Thoracic aorta (tissue), 2 donors: ENCODE measurements at regions not wholly inside any gene's neighbourhood (a gene's known extent, or its start where the extent isn't known, plus 50 kb on each side); places are given as distances from the start of the nearest gene placed in this dataset.

Experiments used
- ATAC-seq: fragments of 150-250 bp; one replicate; pipeline ENCODE4 v1.8.0; 2017; ENCODE audit warnings: low read depth; ENCODE audit not compliant: insufficient number of reproducible peaks, low FRiP score
- DNase-seq: peaks from one replicate; pipeline ENCODE4 v3.0.0-alpha.2; 2020; ENCODE audit warnings: low spot score
- H3K27ac ChIP-seq, 2 donors: fragments of 200-600 bp; sonication (generic); 1 replicate in 1 of 2; 2 replicates in 1 of 2; pipeline ENCODE4 v1.5.1; 2016; ENCODE audit warnings: mild to moderate bottlenecking in 2 of 2, moderate library complexity in 2 of 2
- H3K27me3 ChIP-seq: fragments of 200-600 bp; sonication (generic); replicated peaks from 2 replicates; pipeline ENCODE4 v1.6.0; 2016; ENCODE audit warnings: mild to moderate bottlenecking; ENCODE audit not compliant: insufficient read depth
- H3K36me3 ChIP-seq: fragments of 200-600 bp; sonication (generic); one replicate; pipeline ENCODE4 v1.5.1; 2016
- H3K4me1 ChIP-seq, 2 donors: fragments of 200-600 bp; sonication (generic); 1 replicate in 1 of 2; 2 replicates in 1 of 2; pipeline versions ENCODE4 v1.5.1 to v1.6.0; 2016; ENCODE audit warnings: low read depth in 2 of 2, mild to moderate bottlenecking in 1 of 2; ENCODE audit not compliant: control insufficient read depth in 1 of 2
- H3K4me3 ChIP-seq: fragments of 200-600 bp; sonication (generic); 2 replicates; pipeline ENCODE4 v1.5.1; 2016; ENCODE audit warnings: mild to moderate bottlenecking
- H3K9me3 ChIP-seq: fragments of 200-600 bp; sonication (generic); 2 replicates; pipeline ENCODE4 v1.5.1; 2016
- TF ChIP-seq, protein P1 (sequence below): fragments of 200-600 bp; sonication (generic); IDR thresholded peaks from one replicate; pipeline ENCODE4 v1.5.1; 2019; ENCODE audit warnings: antibody characterized with exemption

DNA sequence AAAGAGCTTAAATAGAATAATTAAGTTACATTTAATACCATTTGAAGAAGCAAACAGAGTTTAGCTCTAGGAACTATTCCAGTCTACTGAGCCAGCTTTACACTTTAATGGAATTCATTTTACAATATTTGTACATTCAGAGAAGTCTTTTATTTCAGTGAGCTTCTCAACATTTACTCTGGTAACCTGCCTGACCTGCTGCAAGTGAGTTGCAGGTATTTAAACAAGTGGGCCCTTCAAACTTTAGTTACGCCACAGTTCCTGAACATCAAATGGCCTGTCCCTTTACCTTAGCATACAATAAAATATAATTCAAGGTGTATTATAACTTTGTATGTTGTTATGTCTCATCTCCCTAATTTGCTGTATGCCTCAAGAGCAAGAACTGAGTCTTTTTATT, 121.6 kb upstream of the SEMA3C start:
- H3K27ac ChIP-seq, result no peak overlapping the region
- no peaks in the 10 kb centered on the region for H3K36me3 ChIP-seq
- TF ChIP-seq, protein P1, sequence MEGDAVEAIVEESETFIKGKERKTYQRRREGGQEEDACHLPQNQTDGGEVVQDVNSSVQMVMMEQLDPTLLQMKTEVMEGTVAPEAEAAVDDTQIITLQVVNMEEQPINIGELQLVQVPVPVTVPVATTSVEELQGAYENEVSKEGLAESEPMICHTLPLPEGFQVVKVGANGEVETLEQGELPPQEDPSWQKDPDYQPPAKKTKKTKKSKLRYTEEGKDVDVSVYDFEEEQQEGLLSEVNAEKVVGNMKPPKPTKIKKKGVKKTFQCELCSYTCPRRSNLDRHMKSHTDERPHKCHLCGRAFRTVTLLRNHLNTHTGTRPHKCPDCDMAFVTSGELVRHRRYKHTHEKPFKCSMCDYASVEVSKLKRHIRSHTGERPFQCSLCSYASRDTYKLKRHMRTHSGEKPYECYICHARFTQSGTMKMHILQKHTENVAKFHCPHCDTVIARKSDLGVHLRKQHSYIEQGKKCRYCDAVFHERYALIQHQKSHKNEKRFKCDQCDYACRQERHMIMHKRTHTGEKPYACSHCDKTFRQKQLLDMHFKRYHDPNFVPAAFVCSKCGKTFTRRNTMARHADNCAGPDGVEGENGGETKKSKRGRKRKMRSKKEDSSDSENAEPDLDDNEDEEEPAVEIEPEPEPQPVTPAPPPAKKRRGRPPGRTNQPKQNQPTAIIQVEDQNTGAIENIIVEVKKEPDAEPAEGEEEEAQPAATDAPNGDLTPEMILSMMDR, result no peak
- no peaks in the 10 kb centered on the region for H3K27me3 ChIP-seq
- H3K4me3 ChIP-seq, result no peak overlapping the region
- no peak for DNase-seq
- H3K4me1 ChIP-seq, result peaks cover 0 to 9% of the 10 kb centered on the region in 2 donors
- H3K9me3 ChIP-seq, result no peaks in the 10 kb centered on the region
- ATAC-seq, result no peak

DNA sequence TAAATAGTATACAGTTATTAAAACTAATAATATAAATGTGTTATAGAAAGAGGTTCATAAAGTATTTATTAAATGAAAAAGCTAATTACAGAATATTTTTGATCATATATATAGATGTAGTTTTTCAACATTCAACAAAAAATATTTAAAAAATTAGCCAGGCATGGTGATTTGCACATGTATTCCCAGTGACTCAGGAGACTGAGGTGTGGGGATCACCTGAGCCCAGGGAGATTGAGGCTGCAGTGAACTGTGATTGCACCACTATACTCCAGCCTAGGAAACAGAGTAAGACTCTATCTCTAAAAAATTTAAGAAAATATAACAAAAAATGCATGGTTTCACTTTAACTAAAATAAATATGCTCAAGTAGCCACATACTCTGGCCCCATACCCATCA, 118.0 kb upstream of the SEMA3C start:
- H3K9me3 ChIP-seq, result no peaks in the 10 kb centered on the region
- H3K4me3 ChIP-seq, result no peak overlapping the region
- peaks cover 0 to 10% of the 10 kb centered on the region in 2 donors for H3K4me1 ChIP-seq
- no peak overlapping the region for H3K27ac ChIP-seq
- TF ChIP-seq, protein P1, result no peak
- H3K27me3 ChIP-seq, result no peaks in the 10 kb centered on the region
- ATAC-seq, result no peak
- no peaks in the 10 kb centered on the region for H3K36me3 ChIP-seq
- DNase-seq, result no peak

DNA sequence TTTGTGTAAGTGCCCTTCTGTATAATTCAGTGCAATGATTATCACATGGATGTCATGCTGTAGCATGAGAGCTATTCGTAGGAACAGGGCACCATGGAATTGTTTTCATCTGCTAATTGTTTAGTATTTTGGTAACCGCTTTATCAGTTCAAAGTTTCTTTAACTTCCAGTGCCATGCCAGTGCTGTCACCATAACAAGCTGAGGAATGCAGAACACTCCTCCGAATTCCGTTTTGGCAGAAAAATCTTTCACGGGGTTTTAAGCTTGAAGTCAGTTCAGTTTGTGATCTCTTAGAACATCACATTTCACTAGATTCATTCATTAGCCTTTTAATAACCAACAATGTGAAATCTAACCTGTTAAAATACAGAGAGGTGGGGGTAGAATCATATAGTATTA, 117.2 kb upstream of the SEMA3C start:
- Histone ChIP-seq H3K9me3 (no peaks in the 10 kb centered on the region), H3K27me3 (no peaks in the 10 kb centered on the region), H3K36me3 (no peaks in the 10 kb centered on the region), H3K4me1 (peaks cover 0 to 10% of the 10 kb centered on the region in 2 donors), H3K27ac (no peak overlapping the region), H3K4me3 (peak overlapping the region; percentile 24)
- TF ChIP-seq, protein P1, result no peak
- DNase-seq (no peak), ATAC-seq (no peak)

DNA sequence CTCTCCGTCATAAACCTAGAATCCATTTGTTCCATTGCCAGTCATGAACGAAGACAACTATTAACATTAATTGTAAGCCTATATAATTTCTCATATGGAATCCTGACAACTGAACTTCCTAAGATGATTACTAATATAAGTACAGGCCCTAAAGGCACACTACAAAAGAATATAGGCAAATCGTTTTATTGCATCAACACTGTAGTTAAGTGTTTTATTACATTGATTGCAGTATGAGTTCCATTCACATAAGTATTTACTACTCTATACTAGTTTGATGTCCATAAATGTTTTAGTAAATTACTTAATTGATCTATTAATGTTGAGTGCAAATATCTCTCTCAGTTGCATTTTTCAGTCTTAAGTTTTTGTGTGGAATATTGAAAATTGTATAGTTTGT, 113.1 kb upstream of the SEMA3C start:
- Histone ChIP-seq H3K9me3 (no peaks in the 10 kb centered on the region), H3K4me3 (no peak overlapping the region), H3K36me3 (no peaks in the 10 kb centered on the region), H3K27me3 (no peaks in the 10 kb centered on the region), H3K4me1 (peaks cover 0 to 10% of the 10 kb centered on the region in 2 donors), H3K27ac (no peak overlapping the region)
- DNase-seq (no peak), ATAC-seq (no peak)
- TF ChIP-seq, protein P1, result no peak

DNA sequence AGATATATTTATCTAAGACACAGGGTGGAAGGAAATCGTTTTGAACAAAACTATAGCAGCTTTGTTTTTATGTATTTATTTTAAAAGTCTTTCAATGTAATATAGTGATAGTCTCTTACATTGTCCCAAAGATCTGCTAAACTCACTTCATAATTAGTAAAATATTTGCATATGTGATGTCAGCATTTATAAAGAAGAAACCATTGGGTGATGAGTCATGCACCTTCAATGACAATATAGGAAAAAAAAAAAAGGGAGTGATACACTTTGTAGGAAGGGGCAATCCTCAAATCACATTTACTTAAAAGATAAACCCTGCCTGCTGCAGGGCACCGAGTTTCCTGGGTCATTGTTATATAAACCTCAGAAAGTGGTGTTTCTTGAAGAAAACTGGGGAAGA, 112.4 kb upstream of the SEMA3C start:
- no peak for ATAC-seq
- no peak for DNase-seq
- Histone ChIP-seq H3K36me3 (no peaks in the 10 kb centered on the region), H3K4me3 (no peak overlapping the region), H3K9me3 (no peaks in the 10 kb centered on the region), H3K27ac (no peak overlapping the region), H3K4me1 (peaks cover 0 to 9% of the 10 kb centered on the region in 2 donors), H3K27me3 (no peaks in the 10 kb centered on the region)
- TF ChIP-seq, protein P1, result no peak
